Endothelial cell of umbilical vein (primary cell): ENCODE measurements at regions not wholly inside any gene's neighbourhood (a gene's known extent, or its start where the extent isn't known, plus 50 kb on each side); places are given as distances from the start of the nearest gene placed in this dataset.

ENCODE experiments used
- BruUV-seq: library from RNA; stranded (reverse); fragments of 400-500 nt; replicated peaks from 2 replicates; lab custom pipeline; 2021; lab: Mats Ljungman, UMichigan
- CTCF ChIA-PET: fragments of 300-600, 350-600 bp; sonication (Branson Sonifier 250); formaldehyde crosslinking; loops from one replicate; lab custom pipeline; 2021; ENCODE audit warnings: antibody characterized with exemption, inconsistent platforms; lab: Charles Lee
- POLR2A ChIA-PET: fragments of 300-600, 350-600 bp; sonication (Branson Sonifier 250); formaldehyde crosslinking; loops from one replicate; lab custom pipeline; 2021; ENCODE audit warnings: antibody characterized with exemption, inconsistent platforms; lab: Charles Lee
- DNase-seq: peaks from one replicate; pipeline ENCODE4 v3.0.0-alpha.2; 2011; ENCODE audit warnings: low read depth, low spot score
- FAIRE-seq: peaks from 2 replicates; lab custom pipeline; 2011; peaks lifted over from hg19 to GRCh38; lab: Jason Lieb, UNC
- H2AFZ ChIP-seq: 2 replicates; pipeline ENCODE4 v1.6.0; 2012; ENCODE audit warnings: low read depth, low read length, control low read depth, inconsistent platforms
- H3K27ac ChIP-seq: 2 replicates; pipeline ENCODE4 v1.5.1; 2011; ENCODE audit warnings: low read depth, mild to moderate bottlenecking, control low read depth, low read length, moderate library complexity; ENCODE audit not compliant: insufficient read depth
- H3K27me3 ChIP-seq, 2 experiments: 2 replicates each; pipeline versions ENCODE4 v1.6.0 to v1.6.1; 2011; ENCODE audit warnings: low read length in 2 of 2, mixed read lengths in 1 of 2; ENCODE audit not compliant: control insufficient read depth in 2 of 2, insufficient read depth in 2 of 2
- H3K36me3 ChIP-seq, 2 experiments: 2 replicates in 1 of 2; 3 replicates in 1 of 2; pipeline ENCODE4 v1.5.1; 2011; ENCODE audit warnings: low read length in 2 of 2, mild to moderate bottlenecking in 1 of 2, moderate library complexity in 1 of 2; ENCODE audit not compliant: control insufficient read depth in 2 of 2, insufficient read depth in 2 of 2; ENCODE audit errors: extremely low read depth in 1 of 2
- H3K4me1 ChIP-seq: 3 replicates; pipeline ENCODE4 v1.5.1; 2011; ENCODE audit warnings: mild to moderate bottlenecking, low read length; ENCODE audit not compliant: control insufficient read depth, insufficient read depth; ENCODE audit errors: extremely low read depth
- H3K4me2 ChIP-seq: 2 replicates; pipeline ENCODE4 v1.6.1; 2011; ENCODE audit warnings: low read length, control low read depth, mixed read lengths; ENCODE audit not compliant: insufficient read depth
- H3K4me3 ChIP-seq, 3 experiments: fragments of 200-600 bp in 1 of 3; sonication (generic), shearing (Covaris generic) in 1 of 3; replicated peaks in 1 of 3; 2 replicates each; pipeline ENCODE4 v1.5.1; 2011 to 2016; ENCODE audit warnings: control low read depth in 3 of 3, low read length in 3 of 3, mild to moderate bottlenecking in 2 of 3, inconsistent platforms in 1 of 3, low read depth in 1 of 3, moderate library complexity in 1 of 3; ENCODE audit not compliant: insufficient read depth in 1 of 3
- H3K79me2 ChIP-seq: 2 replicates; pipeline ENCODE4 v1.6.0; 2012; ENCODE audit warnings: low read length, inconsistent platforms; ENCODE audit not compliant: control insufficient read depth, insufficient read depth
- H3K9ac ChIP-seq: replicated peaks from 2 replicates; pipeline ENCODE3; 2011; ENCODE audit warnings: low read length, control low read depth; ENCODE audit not compliant: insufficient read depth; ENCODE audit errors: extremely low read depth
- H3K9me1 ChIP-seq: replicated peaks from 3 replicates; pipeline ENCODE4 v1.6.0; 2011; ENCODE audit warnings: mild to moderate bottlenecking, low read length; ENCODE audit not compliant: control insufficient read depth, insufficient read depth; ENCODE audit errors: extremely low read depth
- H3K9me3 ChIP-seq: replicated peaks from 2 replicates; pipeline ENCODE4 v1.5.1; 2012; ENCODE audit warnings: low read length, inconsistent platforms; ENCODE audit not compliant: control insufficient read depth, insufficient read depth
- H4K20me1 ChIP-seq: replicated peaks from 2 replicates; pipeline ENCODE3; 2011; ENCODE audit warnings: mild to moderate bottlenecking, low read length; ENCODE audit not compliant: control insufficient read depth, insufficient read depth; ENCODE audit errors: extremely low read depth
- CTCF ChIP-seq, 2 donors: IDR thresholded peaks; 1 replicate in 1 of 2; 2 replicates in 1 of 2; pipeline ENCODE4 v1.5.1; 2011; ENCODE audit warnings: low read length in 2 of 2, mild to moderate bottlenecking in 2 of 2, moderate library complexity in 2 of 2, control low read depth in 1 of 2, inconsistent platforms in 1 of 2, low read depth in 1 of 2; ENCODE audit not compliant: insufficient read depth in 1 of 2; ENCODE audit errors: extremely low read depth in 1 of 2
- EZH2 ChIP-seq: IDR thresholded peaks from 2 replicates; pipeline ENCODE4 v1.6.1; 2012; ENCODE audit warnings: borderline replicate concordance, low read depth, mild to moderate bottlenecking, moderate library complexity, low read length, inconsistent platforms; ENCODE audit not compliant: severe bottlenecking
- FOS ChIP-seq: IDR thresholded peaks from 2 replicates; pipeline ENCODE4 v1.6.1; 2011; ENCODE audit warnings: mild to moderate bottlenecking, low read length, moderate library complexity, borderline replicate concordance; ENCODE audit not compliant: insufficient read depth
- GATA2 ChIP-seq: IDR thresholded peaks from 2 replicates; pipeline ENCODE4 v1.7.0; 2011; ENCODE audit warnings: low read depth, mild to moderate bottlenecking, moderate library complexity, mixed read lengths, low read length; ENCODE audit not compliant: insufficient read length, insufficient read depth
- JUN ChIP-seq: IDR thresholded peaks from 2 replicates; pipeline ENCODE4 v1.6.1; 2011; ENCODE audit warnings: borderline replicate concordance, low read depth; ENCODE audit not compliant: insufficient read length, insufficient read depth
- MAX ChIP-seq: IDR thresholded peaks from 2 replicates; pipeline ENCODE4 v1.6.1; 2011; ENCODE audit not compliant: insufficient read depth, insufficient read length
- MYC ChIP-seq: IDR thresholded peaks from one replicate; pipeline ENCODE4 v1.6.1; 2011; ENCODE audit warnings: mild to moderate bottlenecking, low read depth, low read length
- POLR2A ChIP-seq: IDR thresholded peaks from 2 replicates; pipeline ENCODE4 v1.6.1; 2012; ENCODE audit warnings: low read depth, mild to moderate bottlenecking, control low read depth, low read length
- POLR2AphosphoS5 ChIP-seq: IDR thresholded peaks from 2 replicates; pipeline ENCODE4 v1.6.1; 2012; ENCODE audit warnings: low read depth, mild to moderate bottlenecking, control low read depth, low read length, moderate library complexity; ENCODE audit not compliant: insufficient read depth
- dilution Hi-C: fragments of 300-500 bp; cut with MboI; formaldehyde crosslinking; loops from one replicate; pipeline ENCODE4 v1.15.0; 2019; ENCODE audit warnings: low sequenced_read_pairs; ENCODE audit not compliant: extremely low pct_ligation_motif_present
- intact Hi-C: fragments of 100-400 bp; cut with micrococcal nuclease; formaldehyde crosslinking; loops from one replicate; pipeline ENCODE4 v1.10.0; 2022

GRCh38 chr2:65620524-65620923 lies 188.1 kb upstream of the SPRED2 start:
- dilution Hi-C loops: no loop called here
- ChIA-PET CTCF (interaction anchor here (1.5 kb wide), 1 partner anchor 9 kb away, joined by 3 read pairs; no protein-coding TSS in a partner anchor), POLR2A (no interaction called here)

More at GRCh38 chr2:65620524-65620923, 188.1 kb upstream of the SPRED2 start:
- intact Hi-C loops: no loop called here
- BruUV-seq: no TSS peak
- no peaks in the 10 kb centered on the region for H3K9me1 ChIP-seq
- H3K4me2 ChIP-seq: no peak overlapping the region
- FAIRE-seq (no peak), DNase-seq (no peak)
- no peak overlapping the region for H3K9ac ChIP-seq
- H3K9me3 ChIP-seq: no peaks in the 10 kb centered on the region
- no peaks in the 10 kb centered on the region for H3K36me3 ChIP-seq
- TF ChIP-seq MYC (no peak), POLR2AphosphoS5 (no peak), CTCF (IDR thresholded peaks at IDR 0.05; ENCODE audit: extremely low read depth in 1 of 2, insufficient read depth in 1 of 2, low read depth in 1 of 2, low read length in 2 of 2) (no peak), JUN (no peak), EZH2 (no peak), POLR2A (no peak), FOS (no peak), MAX (no peak), GATA2 (no peak)
- H4K20me1 ChIP-seq: no peaks in the 10 kb centered on the region
- H3K27me3 ChIP-seq: peaks cover 6 to 15% of the 10 kb centered on the region in 2 experiments
- H3K27ac ChIP-seq: no peak overlapping the region
- H3K4me3 ChIP-seq: no peak overlapping the region
- H3K4me1 ChIP-seq: no peaks in the 10 kb centered on the region
- H2AFZ ChIP-seq: no peak overlapping the region
- no peaks in the 10 kb centered on the region for H3K79me2 ChIP-seq
